PC-3 (cell line): ENCODE measurements at regions not wholly inside any gene's neighbourhood (a gene's known extent, or its start where the extent isn't known, plus 50 kb on each side); places are given as distances from the start of the nearest gene placed in this dataset.
"Not testable (repeated sequence)": the region's sequence is repeated elsewhere in the genome, so short reads cannot be mapped to it uniquely, and the experiment has no call there.

Source experiments
- ATAC-seq: fragments of 200-7000 bp; cut with Tn5 transposase; 2 replicates; pipeline ENCODE4 v1.9.1; 2020; ENCODE audit warnings: mild to moderate bottlenecking, moderate library complexity
- BruUV-seq: library from RNA; stranded (reverse); fragments of 400-500 nt; replicated peaks from 2 replicates; lab custom pipeline; 2021; lab: Mats Ljungman, UMichigan
- CTCF ChIA-PET: fragments of 300-600 bp; sonication (Branson Sonifier 250); formaldehyde crosslinking; loops from one replicate; lab custom pipeline; 2022; ENCODE audit warnings: antibody characterized with exemption; lab: Charles Lee
- POLR2A ChIA-PET: fragments of 300-600 bp; sonication (Branson Sonifier 250); formaldehyde crosslinking; loops from one replicate; lab custom pipeline; 2022; ENCODE audit warnings: antibody characterized with exemption; ENCODE audit not compliant: unreplicated experiment; lab: Charles Lee
- DNase-seq: peaks from one replicate; pipeline ENCODE4 v3.0.0-alpha.2; 2015
- H2AFZ ChIP-seq: fragments of 300-600 bp; sonication (generic); 2 replicates; pipeline ENCODE4 v1.6.0; 2016; ENCODE audit warnings: antibody characterized with exemption, low read length
- H3F3A ChIP-seq: fragments of 300-600 bp; sonication (generic); one replicate; pipeline ENCODE4 v1.6.0; 2017; ENCODE audit warnings: antibody characterized with exemption, low read length, control low read depth, mild to moderate bottlenecking; ENCODE audit not compliant: unreplicated experiment
- H3K27ac ChIP-seq: fragments of 300-600 bp; sonication (generic); 2 replicates; pipeline ENCODE4 v1.5.1; 2016; ENCODE audit warnings: mild to moderate bottlenecking, low read length
- H3K27me3 ChIP-seq: fragments of 300-600 bp; sonication (generic); 2 replicates; pipeline ENCODE4 v1.6.1; 2016; ENCODE audit warnings: low read length, mixed read lengths
- H3K36me3 ChIP-seq: fragments of 300-600 bp; sonication (generic); 2 replicates; pipeline ENCODE4 v1.6.1; 2016; ENCODE audit warnings: low read depth, mixed run types, low read length, mixed read lengths
- H3K4me1 ChIP-seq: fragments of 300-600 bp; sonication (generic); 2 replicates; pipeline ENCODE4 v1.5.1; 2016; ENCODE audit warnings: low read length; ENCODE audit not compliant: insufficient read depth
- H3K4me2 ChIP-seq: fragments of 300-600 bp; sonication (generic); 2 replicates; pipeline ENCODE4 v1.6.0; 2016; ENCODE audit warnings: low read length
- H3K4me3 ChIP-seq: fragments of 300-600 bp; sonication (generic); 2 replicates; pipeline ENCODE4 v1.5.1; 2016; ENCODE audit warnings: mild to moderate bottlenecking, low read length, mixed read lengths
- H3K79me2 ChIP-seq: fragments of 300-600 bp; sonication (generic); 2 replicates; pipeline ENCODE4 v1.6.1; 2017; ENCODE audit warnings: low read length, mixed read lengths
- H3K9ac ChIP-seq: fragments of 300-600 bp; sonication (generic); 2 replicates; pipeline ENCODE4 v1.6.0; 2016; ENCODE audit warnings: mild to moderate bottlenecking, low read length
- H3K9me2 ChIP-seq: fragments of 300-600 bp; sonication (generic); replicated peaks from 2 replicates; pipeline ENCODE4 v1.6.1; 2016; ENCODE audit warnings: mixed run types, low read length, mixed read lengths
- H3K9me3 ChIP-seq: fragments of 300-600 bp; sonication (generic); 2 replicates; pipeline ENCODE4 v1.6.1; 2016; ENCODE audit warnings: low read length, mixed read lengths
- H4K20me1 ChIP-seq: fragments of 300-600 bp; sonication (generic); 2 replicates; pipeline ENCODE4 v1.6.1; 2016; ENCODE audit warnings: low read length, mixed read lengths
- CTCF ChIP-seq: fragments of 300-600 bp; sonication (generic); conservative IDR thresholded peaks from 2 replicates; pipeline ENCODE4 v1.5.1; 2017; ENCODE audit warnings: antibody characterized with exemption, low read depth, mild to moderate bottlenecking, low read length
- EZH2 ChIP-seq: fragments of 300-600 bp; sonication (generic); IDR thresholded peaks from one replicate; pipeline ENCODE4 v1.6.1; 2017; ENCODE audit warnings: antibody characterized with exemption, mild to moderate bottlenecking, low read length; ENCODE audit not compliant: unreplicated experiment
- EZH2phosphoT487 ChIP-seq: fragments of 300-600 bp; sonication (generic); IDR thresholded peaks from 2 replicates; pipeline ENCODE4 v1.6.1; 2018; ENCODE audit warnings: mild to moderate bottlenecking, antibody characterized with exemption, low read length, borderline replicate concordance
- intact Hi-C: fragments of 100-400 bp; cut with micrococcal nuclease; formaldehyde crosslinking; loops from 2 replicates; pipeline ENCODE4 v1.9.0; 2023

DNA sequence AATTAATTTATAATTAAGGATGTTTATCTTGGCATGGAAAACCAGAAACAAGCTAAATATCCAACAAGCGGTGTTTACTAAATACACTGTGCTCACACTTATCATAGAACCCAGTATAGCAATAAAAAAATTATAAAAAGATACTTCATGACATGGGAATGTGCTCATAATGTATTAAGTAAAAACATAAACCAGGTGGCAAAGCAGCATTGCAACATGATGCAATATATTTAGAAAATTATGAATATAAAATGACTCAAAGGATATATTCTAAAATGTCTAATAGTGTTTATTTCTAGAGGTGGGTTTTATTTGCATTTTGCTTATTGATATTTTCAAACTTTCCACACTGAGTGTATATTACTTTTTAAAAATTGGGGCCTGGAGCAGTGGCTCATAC, 84.4 kb upstream of the ATL2 start:
- intact Hi-C loops = no loop called here
- POLR2A ChIA-PET = no interaction called here

DNA sequence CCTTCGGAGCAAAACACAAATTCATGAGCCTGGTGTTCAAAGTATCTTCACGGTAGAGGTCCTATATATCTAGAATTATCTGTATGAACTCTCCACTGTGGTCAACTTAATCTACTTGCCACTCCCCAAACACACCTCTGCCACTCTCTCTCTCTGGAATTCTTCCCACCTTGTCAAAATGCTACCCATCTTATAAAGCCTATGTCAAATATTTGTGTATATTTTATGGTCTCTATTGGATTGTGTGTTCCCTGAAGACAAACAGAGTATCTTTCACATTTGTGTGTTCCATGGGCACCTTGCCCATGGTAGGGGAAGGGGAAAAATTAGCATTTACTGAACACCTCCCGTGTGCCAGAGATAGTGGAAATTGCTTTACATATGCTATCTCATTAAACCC, 83.2 kb upstream of the ATL2 start:
- Histone ChIP-seq H3K9me2 (no peaks in the 10 kb centered on the region), H3K79me2 (no peaks in the 10 kb centered on the region), H3K9me3 (no peaks in the 10 kb centered on the region), H3K27me3 (no peaks in the 10 kb centered on the region), H3K4me1 (peaks cover 37% of the 10 kb centered on the region), H3K4me3 (no peak overlapping the region), H3F3A (peaks cover 5% of the 10 kb centered on the region), H3K4me2 (no peak overlapping the region), H4K20me1 (no peaks in the 10 kb centered on the region), H3K27ac (no peak overlapping the region), H3K36me3 (no peaks in the 10 kb centered on the region), H2AFZ (no peak overlapping the region), H3K9ac (no peak overlapping the region)
- ATAC-seq (no peak; the same call in 1 of the 2 replicates), DNase-seq (no peak)
- CTCF ChIA-PET = no interaction called here
- no TSS peak for BruUV-seq
- intact Hi-C loops = no loop called here
- POLR2A ChIA-PET = no interaction called here
- TF ChIP-seq CTCF (no peak), EZH2 (no peak), EZH2phosphoT487 (no peak)

More for the DNA sequence above, 84.4 kb upstream of the ATL2 start:
- Histone ChIP-seq H3K27ac (peak overlapping the region; percentile 95), H3K4me2 (peak overlapping the region; percentile 76), H3K4me3 (peak overlapping the region; percentile 1; the same call in 1 of the 2 replicates), H3K27me3 (no peaks in the 10 kb centered on the region), H4K20me1 (no peaks in the 10 kb centered on the region), H3K9me3 (no peaks in the 10 kb centered on the region), H2AFZ (no peak overlapping the region), H3K79me2 (no peaks in the 10 kb centered on the region), H3F3A (peaks cover 5% of the 10 kb centered on the region), H3K9me2 (no peaks in the 10 kb centered on the region), H3K36me3 (no peaks in the 10 kb centered on the region), H3K4me1 (peaks cover 37% of the 10 kb centered on the region), H3K9ac (peak overlapping the region; percentile 58)
- TF ChIP-seq CTCF (no peak), EZH2phosphoT487 (no peak), EZH2 (no peak)
- no TSS peak for BruUV-seq
- no peak for DNase-seq
- CTCF ChIA-PET = interaction anchor here (0.7 kb wide), 1 partner anchor 65 kb away, joined by 3 read pairs; no protein-coding TSS in a partner anchor
- no peak for ATAC-seq

- Histone ChIP-seq H3K9me2 (no peaks in the 10 kb centered on the region), H3K4me3 (no peak overlapping the region), H2AFZ (no peak overlapping the region), H3K9me3 (no peaks in the 10 kb centered on the region), H3F3A (no peaks in the 10 kb centered on the region), H3K36me3 (no peaks in the 10 kb centered on the region), H4K20me1 (no peaks in the 10 kb centered on the region), H3K79me2 (no peaks in the 10 kb centered on the region), H3K9ac (no peak overlapping the region), H3K27ac (peak overlapping the region; percentile 15; the same call in 1 of the 2 replicates), H3K27me3 (no peaks in the 10 kb centered on the region), H3K4me1 (peaks cover 12% of the 10 kb centered on the region; the same call in 1 of the 2 replicates), H3K4me2 (no peak overlapping the region)
- BruUV-seq = no TSS peak
- ATAC-seq = peak; percentile 59
- intact Hi-C loops = no loop called here
- peak; percentile 54 for DNase-seq
- TF ChIP-seq EZH2phosphoT487 (no peak), CTCF (no peak), EZH2 (no peak)
- ChIA-PET CTCF (no interaction called here), POLR2A (no interaction called here)
Measured at GRCh38 chr2:38454081-38454480, 77.0 kb upstream of the ATL2 start.

GRCh38 chr2:38451778-38452177, 74.7 kb upstream of the ATL2 start:
- H3K9me3 ChIP-seq, H3K9me2 ChIP-seq, H3K4me2 ChIP-seq, H3K27ac ChIP-seq, H4K20me1 ChIP-seq, H3K9ac ChIP-seq, POLR2A ChIA-PET, H2AFZ ChIP-seq, BruUV-seq, H3K79me2 ChIP-seq, H3K36me3 ChIP-seq, DNase-seq, intact Hi-C loops, H3F3A ChIP-seq, H3K27me3 ChIP-seq, CTCF ChIA-PET, ATAC-seq, H3K4me3 ChIP-seq: not testable (repeated sequence)
- H3K4me1 ChIP-seq = peaks cover 12% of the 10 kb centered on the region; the same call in 1 of the 2 replicates
